ENCODE measurements at regions not wholly inside any gene's neighbourhood (a gene's known extent, or its start where the extent isn't known, plus 50 kb on each side); places are given as distances from the start of the nearest gene placed in this dataset.
"Not testable (repeated sequence)": the region's sequence is repeated elsewhere in the genome, so short reads cannot be mapped to it uniquely, and the experiment has no call there.

DNA sequence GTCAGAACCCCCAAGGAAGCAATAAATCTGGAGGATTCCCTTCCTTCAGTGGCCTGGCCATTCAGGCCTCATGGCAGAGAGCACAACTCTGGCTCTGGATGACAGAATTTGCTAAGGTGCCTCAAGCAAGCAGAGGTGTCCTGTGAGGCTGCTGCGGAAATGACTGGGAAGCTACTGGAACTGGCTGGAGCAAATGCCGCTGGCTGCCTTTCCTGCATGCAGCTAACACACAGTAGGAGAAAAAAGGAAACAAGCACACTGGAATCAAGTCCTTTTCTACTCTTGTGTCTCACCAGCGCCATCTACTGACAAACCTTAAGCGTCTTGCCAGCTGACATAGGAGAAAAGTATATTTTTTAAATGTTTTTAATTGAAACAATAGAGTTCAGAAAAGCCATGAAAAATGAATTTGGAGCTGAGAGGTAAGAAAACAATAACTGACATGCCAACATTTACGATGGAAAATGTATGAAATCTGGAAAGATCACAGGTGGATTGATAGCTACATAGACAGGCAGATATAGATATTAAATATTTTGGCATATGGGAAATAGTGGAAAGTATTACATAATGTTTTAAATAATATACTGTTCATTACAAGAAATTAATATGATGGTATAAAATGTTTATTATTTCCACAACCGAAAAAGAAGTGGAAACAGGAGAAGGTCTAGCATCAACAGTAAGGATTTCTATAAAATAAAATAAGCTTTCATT lies 951.6 kb downstream of the ANKRD7 start:
- DNase-seq = no peak

DNA sequence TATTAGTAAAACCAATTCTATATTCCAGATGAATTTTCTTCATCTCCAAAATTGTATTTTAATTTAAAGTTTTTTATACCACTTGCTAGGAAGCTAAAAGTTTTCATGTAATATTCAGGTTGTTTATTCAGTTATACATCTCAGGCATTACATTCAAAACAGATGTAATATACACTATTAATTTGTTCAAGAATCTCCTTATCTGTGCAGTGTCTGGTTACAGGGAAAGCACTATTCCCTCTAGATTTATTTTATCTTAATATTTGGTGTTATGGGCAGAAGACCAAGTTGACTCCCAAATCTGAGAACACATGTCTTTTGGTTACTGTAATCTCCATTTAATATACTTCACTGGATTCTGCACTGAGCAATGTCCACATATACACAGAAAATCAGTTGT lies 953.4 kb downstream of the ANKRD7 start:
- DNase-seq = no peak

DNA sequence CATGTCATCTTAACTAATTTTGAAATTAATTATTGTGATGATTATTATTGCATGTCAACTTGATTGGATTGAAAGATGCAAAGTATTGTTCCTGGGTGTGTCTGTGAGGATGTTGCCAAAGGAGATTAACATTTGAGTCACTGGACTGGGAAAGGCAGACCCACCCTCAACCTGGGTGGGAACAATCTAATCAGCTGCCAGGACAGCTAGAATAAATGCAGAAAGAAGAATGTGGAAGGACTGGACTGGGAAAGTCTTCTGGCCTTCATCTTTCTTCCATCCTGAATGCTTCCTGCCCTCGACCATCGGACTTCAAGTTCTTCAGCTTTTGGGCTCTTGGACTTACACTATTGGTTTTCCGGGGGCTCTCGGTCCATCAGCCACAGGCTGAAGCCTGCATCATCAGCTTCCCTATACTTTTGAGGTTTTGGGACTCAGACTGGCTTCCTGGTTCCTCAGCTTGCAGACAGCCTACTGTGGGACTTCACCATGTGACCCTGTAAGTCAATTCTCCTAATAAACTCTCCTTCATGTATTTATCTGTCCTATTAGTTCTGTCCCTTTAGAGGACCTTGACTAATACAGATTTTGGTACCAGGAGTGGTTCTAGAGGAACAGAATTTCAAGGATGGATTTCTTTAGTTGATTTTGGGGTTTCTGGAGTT lies 959.8 kb downstream of the ANKRD7 start:
- DNase-seq = no peak

DNA sequence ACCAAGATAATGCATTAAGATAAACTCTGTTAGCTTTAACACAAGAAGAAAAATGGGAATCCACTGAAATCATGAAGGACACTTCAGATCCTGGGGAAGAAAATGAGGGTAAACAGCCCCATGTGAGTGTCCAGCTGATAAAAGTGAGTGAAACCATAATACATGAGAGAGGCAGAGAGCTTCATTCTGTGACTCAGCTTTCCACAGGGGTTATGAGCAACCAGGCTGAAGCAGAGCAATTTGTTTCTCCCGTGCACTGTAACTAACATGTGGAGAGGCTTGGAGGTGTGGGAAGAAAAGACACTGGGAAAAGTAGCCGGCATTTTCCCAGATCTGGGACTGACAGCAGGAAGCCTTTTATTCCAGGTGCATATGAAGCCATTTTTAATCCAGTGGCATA lies 971.7 kb downstream of the ANKRD7 start:
- no peak for DNase-seq

DNA sequence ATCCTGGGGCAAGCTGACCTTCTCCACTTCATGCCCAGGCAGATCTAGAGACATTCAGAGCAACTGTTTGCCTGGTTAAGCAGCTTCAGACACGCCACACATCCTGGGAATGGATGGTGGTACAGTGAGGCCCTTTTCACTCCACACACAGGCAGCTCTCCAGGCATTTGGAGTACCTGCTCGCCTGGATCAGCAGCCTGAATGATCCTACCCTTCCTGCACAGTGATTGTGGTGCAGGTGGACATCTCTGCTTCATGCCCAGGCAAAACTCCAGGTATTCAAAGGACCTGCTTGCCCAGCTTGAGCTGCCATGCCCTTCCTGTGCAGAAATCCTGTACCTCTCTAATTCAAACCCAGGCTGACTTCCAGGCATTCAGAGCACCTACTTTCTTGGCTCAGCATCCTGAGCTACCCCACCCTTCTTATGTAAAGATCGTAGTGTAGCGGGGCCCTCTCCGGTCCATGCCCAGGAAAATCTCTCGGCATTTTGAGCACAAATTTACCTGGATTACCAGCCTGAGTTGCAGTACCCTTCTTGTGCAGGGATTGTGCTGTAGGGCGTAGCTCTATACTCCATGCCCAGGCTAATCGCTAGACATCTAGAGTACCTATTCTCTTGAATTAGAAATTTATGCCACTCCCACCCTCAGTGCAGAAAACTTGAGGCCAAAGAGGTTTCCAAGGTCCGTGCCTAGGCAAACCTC lies 972.8 kb downstream of the ANKRD7 start:
- no peak for DNase-seq

DNA sequence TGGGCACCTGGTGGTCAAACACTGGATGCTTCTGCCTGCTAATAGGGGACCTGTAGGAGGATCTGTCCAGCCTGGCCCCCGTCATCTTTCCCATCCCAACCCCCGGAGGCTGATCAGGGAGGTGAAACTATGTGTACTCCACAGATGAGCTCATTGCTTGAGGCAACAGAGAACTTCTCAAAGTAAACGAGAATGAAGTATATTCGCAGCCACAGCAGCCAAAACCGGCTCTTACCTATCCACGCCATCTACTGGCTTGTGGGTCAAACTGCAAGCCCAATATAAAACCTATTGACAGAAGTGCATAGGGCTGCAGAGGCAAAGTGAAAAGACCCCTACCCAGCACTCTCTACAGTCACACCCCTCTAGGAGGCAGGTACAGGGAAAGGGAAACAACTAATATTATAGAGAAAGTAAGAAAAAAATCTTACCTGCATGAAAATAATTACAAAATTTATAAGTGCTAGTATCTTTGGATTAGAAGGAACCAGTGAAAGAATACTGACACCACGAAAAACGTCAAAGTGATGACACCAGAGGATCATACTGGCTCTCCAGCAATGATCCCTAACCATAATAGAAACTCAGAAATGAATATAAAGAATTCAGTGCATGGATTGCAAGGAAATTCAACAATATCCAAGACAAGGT lies 973.5 kb downstream of the ANKRD7 start:
- no peak for DNase-seq

DNA sequence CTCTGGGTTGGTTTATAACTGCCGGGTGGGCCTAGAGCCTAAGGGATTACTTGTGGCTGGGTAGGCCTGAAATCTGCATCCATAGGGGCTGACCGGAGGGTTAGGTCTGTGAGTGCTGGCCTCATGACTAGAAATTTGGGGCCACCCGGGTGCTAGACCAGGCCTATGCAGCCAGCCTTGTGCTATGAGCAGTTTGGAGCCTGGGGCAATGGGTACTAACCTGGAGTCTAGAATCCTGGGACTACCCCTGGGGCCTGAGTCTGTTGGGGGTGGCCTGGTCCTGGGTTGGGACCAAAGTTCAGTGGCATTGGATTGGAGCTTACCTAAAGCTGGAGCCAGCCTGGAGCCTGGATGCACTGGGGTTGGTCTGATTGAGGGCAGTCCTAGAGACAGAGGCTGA lies 995.2 kb downstream of the ANKRD7 start:
- DNase-seq = no peak

DNA sequence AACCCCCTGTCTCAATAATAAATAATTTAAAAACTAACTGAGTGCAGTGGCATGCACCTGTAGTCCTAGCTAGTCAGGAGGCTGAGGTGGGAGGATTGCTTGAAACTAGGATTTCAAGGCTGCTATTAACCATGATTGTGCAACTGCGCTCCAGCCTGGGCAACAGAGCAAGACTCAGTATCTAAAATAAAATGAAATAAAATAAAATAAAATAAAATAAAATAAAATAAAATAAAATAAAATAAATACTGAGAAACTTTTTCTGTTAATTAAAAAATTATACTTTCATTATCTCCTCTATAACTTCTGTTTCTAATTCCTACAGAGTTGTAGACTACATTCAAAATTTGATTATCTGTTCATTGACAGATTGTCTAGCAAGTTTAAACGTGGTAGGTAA lies 999.4 kb downstream of the ANKRD7 start:
- DNase-seq = no peak

DNA sequence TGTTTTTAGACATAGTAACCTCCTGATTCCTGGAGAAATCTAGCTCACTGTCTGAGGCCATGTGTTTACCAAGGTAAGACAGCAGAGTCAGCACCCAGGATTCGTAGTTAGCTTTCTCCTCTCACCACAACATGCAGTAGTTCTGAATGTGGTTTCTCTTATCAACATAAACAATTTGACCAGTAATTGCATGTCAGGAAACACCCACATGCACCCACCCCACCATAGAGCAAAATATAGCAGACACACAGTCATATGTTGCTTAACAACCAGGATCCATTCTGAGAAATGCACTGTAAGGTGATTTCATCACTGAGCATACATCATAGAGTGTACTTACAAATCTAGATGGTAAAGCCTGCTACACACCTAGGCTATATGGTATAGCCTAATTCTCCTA lies 1004.0 kb downstream of the ANKRD7 start:
- DNase-seq = no peak

DNA sequence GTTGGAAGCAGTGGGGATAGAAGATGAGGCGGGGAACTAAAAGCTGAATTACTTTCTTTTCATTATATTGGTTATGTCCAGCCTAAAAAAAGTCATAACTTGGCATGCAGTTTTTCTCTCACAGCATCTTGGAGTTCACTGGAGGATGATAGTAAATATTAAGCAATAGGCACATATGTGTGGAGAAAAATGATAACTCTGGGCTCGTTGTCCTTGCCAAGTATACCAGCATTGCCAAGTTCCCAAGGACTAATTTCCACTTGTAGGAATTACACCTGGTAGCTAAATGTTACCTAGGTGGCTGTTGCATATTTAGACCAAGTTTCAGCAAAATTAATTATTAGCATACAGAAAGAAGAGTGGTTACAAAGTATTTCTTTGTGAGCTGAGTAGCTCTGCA lies 1007.6 kb downstream of the ANKRD7 start:
- no peak for DNase-seq

DNA sequence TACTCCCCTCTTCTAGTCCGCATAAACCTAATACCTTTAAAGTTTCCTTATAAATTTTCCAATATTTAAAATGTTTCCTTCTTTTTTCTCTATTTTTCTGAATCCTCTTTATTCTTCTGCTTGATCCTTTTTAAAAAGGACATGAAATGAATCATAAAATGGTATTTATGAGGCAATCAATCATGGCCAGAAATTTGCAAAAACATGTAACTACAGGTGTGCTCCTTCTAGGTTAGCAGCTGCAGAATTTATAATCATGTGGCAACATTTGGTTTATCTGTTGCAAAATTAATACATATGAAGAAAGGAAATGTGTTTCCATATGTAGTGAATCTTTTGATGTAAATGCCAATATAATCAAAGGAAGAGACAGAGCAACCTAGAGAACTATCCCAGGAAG lies 1008.5 kb downstream of the ANKRD7 start:
- no peak for DNase-seq

DNA sequence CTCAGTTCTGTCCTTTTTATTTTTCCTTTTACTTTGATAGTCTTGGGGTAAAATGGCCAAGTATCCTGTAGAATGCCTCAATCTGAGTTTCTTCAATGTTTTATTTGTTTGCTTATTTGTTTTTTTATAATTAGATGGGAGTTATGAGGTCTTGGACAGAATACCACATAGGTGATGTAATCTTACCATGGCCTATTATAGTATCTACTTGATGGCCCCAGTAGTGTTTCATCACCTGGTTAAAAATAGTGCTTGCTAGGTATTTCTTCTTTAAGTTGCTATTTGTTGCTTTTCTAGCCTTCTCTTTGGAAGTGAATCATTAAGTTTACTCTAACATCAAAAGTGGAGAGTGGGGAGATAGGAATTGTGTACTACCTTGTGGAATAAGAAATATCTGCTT lies 1020.0 kb upstream of the KCND2 start:
- DNase-seq = no peak

DNA sequence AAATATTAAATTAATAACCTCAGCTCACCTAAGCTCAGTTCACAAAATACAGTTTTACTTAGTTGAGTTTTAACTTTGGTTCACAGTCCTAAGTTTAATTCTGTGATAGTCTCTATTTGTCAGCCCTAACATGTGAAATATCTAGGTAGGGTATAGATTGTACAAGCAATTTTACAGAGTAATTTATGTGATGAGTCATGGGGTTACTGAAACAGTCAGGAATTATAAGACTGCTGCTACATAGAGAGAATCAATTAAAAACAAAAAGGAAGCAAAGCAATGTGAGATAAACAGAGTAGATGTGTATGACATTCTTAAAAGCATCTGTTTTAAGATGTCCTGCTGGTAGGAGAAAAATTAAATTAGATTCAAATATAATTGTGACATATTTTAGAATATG lies 1018.2 kb upstream of the KCND2 start:
- no peak for DNase-seq

DNA sequence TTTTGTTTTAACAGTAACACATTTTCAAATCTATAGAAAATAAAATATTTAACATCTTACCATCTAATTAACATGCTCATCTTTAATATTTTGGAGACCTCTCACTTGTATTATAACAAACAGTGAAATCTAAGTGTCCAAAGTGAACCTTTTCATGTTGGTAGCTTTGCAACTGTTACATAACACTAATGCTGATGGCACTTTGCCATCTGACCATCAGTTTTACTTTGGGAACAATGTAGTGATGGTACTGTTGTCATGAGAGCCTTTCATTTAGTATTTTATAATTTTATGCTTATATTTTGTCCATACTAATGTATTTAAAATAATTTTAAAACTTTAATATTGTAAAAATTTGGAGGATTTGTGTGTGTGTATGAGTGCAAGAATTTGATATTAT lies 1017.0 kb upstream of the KCND2 start:
- DNase-seq = no peak

DNA sequence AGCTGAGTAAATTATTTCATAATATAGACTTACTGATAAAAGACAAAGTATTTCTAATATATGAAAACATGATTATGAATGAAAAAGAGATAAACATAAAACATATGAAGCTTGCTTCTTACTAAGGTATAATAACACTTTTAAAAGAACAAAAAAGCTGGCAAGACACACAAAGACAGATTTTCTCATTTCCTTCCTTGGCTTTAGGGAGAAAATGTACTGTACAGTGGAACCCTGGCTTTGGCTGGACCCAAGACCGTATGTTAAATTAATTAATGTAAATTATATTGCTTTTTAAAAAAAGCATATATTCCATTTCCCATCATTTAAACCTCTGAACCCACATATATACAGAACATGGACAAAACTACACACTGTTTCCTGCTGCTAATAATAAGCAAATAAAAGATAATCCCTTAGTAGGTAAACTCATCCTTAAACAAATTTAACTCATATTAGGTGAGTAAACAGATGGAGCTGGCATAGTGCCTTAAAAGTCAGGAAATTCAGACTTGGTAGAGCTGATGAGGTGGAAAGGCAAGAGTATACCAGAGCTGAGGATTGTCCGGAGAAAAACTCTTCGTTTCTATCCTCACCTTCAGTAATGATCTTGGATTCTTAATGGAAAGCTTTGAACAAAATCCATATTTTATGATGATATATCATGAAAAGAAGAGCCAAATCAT lies 1016.4 kb upstream of the KCND2 start:
- no peak for DNase-seq

DNA sequence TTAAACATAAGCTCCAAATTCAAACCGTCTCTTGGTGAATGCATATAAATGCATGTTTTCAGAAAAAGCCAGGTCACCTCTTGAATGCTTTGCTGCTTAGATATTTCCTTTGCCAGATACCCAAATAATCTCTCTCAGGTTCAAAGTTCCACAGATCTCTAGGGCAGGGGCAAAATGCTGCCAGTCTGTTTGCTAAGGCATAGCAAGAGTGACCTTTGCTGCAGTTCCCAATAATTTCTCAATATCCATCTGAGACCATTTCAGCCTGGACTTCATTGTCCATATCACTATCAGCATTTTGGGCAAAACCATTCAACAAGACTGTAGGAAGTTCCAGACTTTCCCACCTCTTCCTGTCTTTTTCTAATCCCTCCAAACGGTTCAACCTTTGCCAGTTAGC lies 1006.2 kb upstream of the KCND2 start:
- DNase-seq = not testable (repeated sequence)

DNA sequence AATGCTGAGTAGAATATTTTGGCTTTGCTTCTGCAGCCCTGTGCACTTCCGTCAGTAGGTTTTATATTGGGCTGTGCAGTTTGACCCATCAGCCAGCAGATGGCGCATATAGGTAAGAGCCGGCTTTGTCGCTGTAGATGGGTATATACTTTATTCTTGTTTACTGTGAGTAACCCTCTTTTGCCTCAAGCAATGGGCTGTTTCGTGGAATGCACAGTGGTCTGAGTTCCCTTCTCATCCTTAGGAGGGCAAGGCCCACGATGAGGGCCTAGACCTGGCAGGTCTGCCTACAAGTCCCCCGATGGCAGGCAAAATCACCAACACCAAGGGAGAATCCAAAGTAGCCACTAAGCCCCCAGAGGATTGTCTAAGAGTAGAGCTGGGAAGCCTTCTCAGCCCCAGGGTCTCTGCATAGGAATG lies 1002.9 kb upstream of the KCND2 start:
- peak; percentile 4 for DNase-seq

DNA sequence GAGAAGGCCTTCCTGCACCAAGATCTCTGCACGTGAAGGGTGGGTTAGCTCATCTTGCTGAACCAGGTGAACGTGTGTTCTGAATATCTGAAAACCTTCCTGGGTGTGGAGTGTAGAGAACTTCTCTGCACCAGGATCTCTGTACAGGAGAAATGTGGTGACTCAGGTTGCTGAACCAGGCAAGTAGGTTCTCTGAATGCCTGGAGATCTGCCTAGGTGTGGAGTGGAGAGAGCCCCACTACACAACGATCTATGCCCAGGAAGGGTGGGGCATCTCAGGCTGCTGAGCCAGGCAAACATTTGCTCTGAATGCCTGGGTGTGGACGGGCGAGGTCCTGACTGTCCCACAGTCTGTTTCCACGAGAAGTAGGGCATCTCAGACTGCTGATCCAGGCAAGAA lies 1002.3 kb upstream of the KCND2 start:
- DNase-seq = no peak

DNA sequence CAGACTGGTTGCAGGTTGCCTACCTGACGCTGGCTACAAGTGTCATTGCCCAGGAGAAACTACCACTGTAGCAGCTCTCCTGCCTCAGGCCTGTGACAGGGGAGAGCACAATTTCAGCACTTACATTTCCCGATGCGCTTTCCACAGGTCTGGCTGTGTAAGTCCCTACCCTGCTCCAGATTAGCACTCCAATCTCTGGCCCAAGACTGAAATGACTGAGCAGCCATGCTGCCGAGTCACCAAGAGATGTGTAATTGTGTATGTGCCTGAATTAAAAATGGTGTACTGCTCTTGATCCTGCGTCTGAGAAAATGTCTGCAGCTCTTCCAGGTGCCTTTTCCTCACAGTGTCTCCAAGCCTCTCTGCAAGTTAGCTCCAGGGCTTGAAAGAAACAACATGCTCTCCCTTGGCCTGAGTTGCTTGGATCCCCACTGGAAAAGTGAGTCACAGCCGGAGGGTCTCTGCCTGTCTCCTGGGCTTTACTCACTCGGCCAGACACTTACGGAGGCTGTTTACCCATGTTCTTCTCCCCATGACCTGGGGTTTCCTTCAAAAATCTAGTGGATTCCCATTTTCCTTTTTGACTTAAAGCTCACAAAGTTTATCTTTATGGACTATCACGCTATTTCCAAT lies 1001.7 kb upstream of the KCND2 start:
- DNase-seq = no peak

DNA sequence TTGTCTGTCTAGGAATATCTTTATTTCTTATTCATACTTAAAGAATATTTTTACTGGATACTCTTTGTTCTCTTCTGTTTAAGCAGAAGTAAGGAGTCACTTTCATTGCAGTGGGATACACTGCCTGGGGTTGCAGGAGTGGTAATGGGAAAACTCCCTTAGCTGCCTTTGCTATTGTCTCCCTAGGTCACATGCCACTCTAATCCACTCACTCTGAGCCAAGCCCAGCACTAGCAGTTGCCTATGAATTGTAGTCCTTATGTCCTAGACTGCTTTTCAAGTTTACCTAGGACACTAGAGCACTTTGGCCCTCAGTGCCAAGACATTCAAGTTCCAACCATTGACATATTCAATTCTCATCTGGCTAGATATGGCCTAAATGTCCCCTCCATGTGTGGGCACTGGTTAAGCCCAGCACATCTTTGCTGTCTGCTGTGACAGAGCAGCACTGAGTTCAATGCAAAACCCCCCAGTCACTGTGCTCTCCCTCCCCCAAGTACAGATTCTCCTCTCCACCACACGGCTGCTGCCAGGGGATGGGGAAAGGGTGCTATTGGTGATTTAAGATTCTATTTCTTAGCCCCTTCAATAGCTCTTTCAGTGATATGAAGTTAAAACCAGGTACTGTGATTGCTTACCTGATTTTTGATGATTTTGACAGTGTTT lies 991.7 kb upstream of the KCND2 start:
- DNase-seq = no peak

DNA sequence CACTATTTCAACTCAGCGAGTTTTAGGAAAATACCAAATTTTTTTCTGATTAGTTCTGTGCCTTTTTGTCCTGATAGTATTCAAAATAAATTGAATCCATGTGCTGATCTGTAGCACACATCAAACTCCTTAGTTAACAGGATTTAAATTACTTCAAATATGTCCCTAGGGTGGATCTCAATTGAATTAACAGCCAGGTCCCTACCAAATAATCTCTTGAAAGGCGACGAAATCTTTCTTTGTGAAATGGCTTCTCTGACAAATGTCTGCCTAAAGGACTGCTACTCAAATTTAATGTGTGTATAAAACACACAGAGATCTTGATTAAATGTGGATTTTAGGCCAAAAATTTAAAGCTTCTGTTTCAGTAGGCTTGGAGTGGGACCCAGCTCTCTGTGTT lies 989.6 kb upstream of the KCND2 start:
- DNase-seq = no peak

DNA sequence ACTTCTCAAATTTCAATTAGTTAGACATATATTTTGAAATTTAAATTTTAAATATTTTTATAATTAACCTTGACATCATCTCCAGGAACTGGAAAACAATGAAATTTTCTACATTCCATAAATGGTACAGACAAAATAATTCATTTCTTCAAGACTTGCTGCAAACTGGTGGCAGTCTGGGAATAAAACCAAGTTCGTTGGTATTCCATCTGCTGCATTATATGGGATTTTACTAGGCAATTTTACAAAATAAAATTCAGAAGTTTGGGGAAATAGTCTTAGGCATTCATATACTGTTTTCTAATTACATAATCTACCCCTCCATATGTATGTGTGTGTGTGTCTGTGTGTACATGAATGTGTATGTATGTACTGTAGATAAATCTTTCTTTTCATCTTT lies 984.6 kb upstream of the KCND2 start:
- no peak for DNase-seq
